SK-N-SH treated with all-trans-retinoic acid at 6 μM for 48 hours (cell line): ENCODE measurements at regions not wholly inside any gene's neighbourhood (a gene's known extent, or its start where the extent isn't known, plus 50 kb on each side); places are given as distances from the start of the nearest gene placed in this dataset.

Source experiments
- ATAC-seq: fragments of 200-7000 bp; cut with Tn5 transposase; 3 replicates; pipeline ENCODE4 v1.9.1; 2020; ENCODE audit warnings: mild to moderate bottlenecking, moderate library complexity
- BACH2 ChIP-seq: fragments of 250-450 bp; sonication (Bioruptor Pico); IDR thresholded peaks from 2 replicates; pipeline ENCODE4 v1.9.0; 2021; ENCODE audit warnings: mild to moderate bottlenecking, borderline replicate concordance
- CSDC2 ChIP-seq: fragments of 250-450 bp; sonication (Bioruptor Pico); IDR thresholded peaks from 2 replicates; pipeline ENCODE4 v1.5.0; 2020; ENCODE audit warnings: mild to moderate bottlenecking, moderate library complexity
- GLIS3 ChIP-seq: fragments of 250-450 bp; sonication (Bioruptor Pico); IDR thresholded peaks from 2 replicates; pipeline ENCODE4 v1.5.0; 2020; ENCODE audit warnings: mild to moderate bottlenecking, moderate library complexity
- ISL1 ChIP-seq: fragments of 250-450 bp; sonication (Bioruptor Pico); IDR thresholded peaks from 2 replicates; pipeline ENCODE4 v2.1.2; 2022; ENCODE audit warnings: mild to moderate bottlenecking, moderate library complexity
- OSR1 ChIP-seq: fragments of 250-450 bp; sonication (Bioruptor Pico); IDR thresholded peaks from 2 replicates; pipeline ENCODE4 v1.8.0; 2022; ENCODE audit warnings: moderate library complexity, mild to moderate bottlenecking, inconsistent platforms
- PPARA ChIP-seq: fragments of 250-450 bp; sonication (Bioruptor Pico); IDR thresholded peaks from 2 replicates; pipeline ENCODE4 v1.5.0; 2020; ENCODE audit warnings: mild to moderate bottlenecking, borderline replicate concordance
- RARB ChIP-seq: fragments of 250-450 bp; sonication (Bioruptor Pico); IDR thresholded peaks from 2 replicates; pipeline ENCODE4 v1.8.0; 2021; ENCODE audit warnings: mild to moderate bottlenecking, moderate library complexity
- TCF4 ChIP-seq: fragments of 250-450 bp; sonication (Bioruptor Pico); IDR thresholded peaks from 2 replicates; pipeline ENCODE4 v1.8.0; 2021; ENCODE audit warnings: mild to moderate bottlenecking, moderate library complexity, borderline replicate concordance
- TOX ChIP-seq: fragments of 250-450 bp; sonication (Bioruptor Pico); IDR thresholded peaks from 2 replicates; pipeline ENCODE4 v1.8.0; 2021; ENCODE audit warnings: mild to moderate bottlenecking, moderate library complexity, borderline replicate concordance
- ZC3H10 ChIP-seq: fragments of 250-450 bp; sonication (Bioruptor Pico); IDR thresholded peaks from 2 replicates; pipeline ENCODE4 v1.5.1; 2021; ENCODE audit warnings: mild to moderate bottlenecking, moderate library complexity
- ZFP3 ChIP-seq: fragments of 250-450 bp; sonication (Bioruptor Pico); IDR thresholded peaks from 2 replicates; pipeline ENCODE4 v1.5.0; 2020; ENCODE audit warnings: mild to moderate bottlenecking, moderate library complexity
- ZFP30 ChIP-seq: fragments of 450-650 bp; formaldehyde crosslinking; IDR thresholded peaks from 2 replicates; pipeline ENCODE4 v1.5.0; 2022; ENCODE audit warnings: mild to moderate bottlenecking, moderate library complexity
- ZNF8 ChIP-seq: fragments of 450-650 bp; formaldehyde crosslinking; IDR thresholded peaks from 2 replicates; pipeline ENCODE4 v1.5.0; 2020; ENCODE audit warnings: mild to moderate bottlenecking, moderate library complexity
- TF ChIP-seq, protein P1 (sequence below): fragments of 250-450 bp; sonication (Bioruptor Pico); IDR thresholded peaks from 2 replicates; pipeline ENCODE4 v1.8.0; 2021; ENCODE audit warnings: low read depth, mild to moderate bottlenecking, moderate library complexity, borderline replicate concordance
- TF ChIP-seq, protein P2 (sequence below): fragments of 250-450 bp; sonication (Bioruptor Pico); IDR thresholded peaks from 2 replicates; pipeline ENCODE4 v1.5.0; 2020; ENCODE audit warnings: mild to moderate bottlenecking, moderate library complexity
- TF ChIP-seq, protein P3 (sequence below): fragments of 250-450 bp; sonication (Bioruptor Pico); IDR thresholded peaks from 2 replicates; pipeline ENCODE4 v1.5.1; 2020; ENCODE audit warnings: low read depth, mild to moderate bottlenecking, moderate library complexity
- TF ChIP-seq, protein P4 (sequence below): fragments of 250-450 bp; sonication (Bioruptor Pico); IDR thresholded peaks from 2 replicates; pipeline ENCODE4 v1.5.1; 2021; ENCODE audit warnings: mild to moderate bottlenecking, moderate library complexity

DNA sequence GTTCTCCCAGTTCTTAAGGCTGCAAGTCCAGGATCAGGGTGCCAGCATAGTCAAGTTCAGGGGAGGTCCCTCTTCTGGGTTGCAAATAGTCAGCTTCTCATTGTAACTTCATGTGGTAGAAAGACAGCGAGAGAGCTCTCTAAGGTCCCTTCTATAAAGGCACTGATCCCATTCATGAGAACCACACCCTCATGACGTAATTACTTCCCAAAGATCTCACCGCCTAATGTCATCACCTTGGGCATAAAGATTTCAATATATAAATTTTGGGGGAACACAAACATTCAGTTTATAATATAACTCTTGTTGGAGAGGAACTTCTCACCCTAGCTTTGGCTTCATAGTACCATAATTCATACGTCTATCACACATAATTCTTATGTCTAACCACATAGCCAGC lies 203.9 kb upstream of the VLDLR start:
- ATAC-seq: no peak
- TF ChIP-seq ZFP30 (CRISPR knock-in tag) (no peak), OSR1 (CRISPR knock-in tag) (no peak), PPARA (no peak), TOX (CRISPR knock-in tag) (no peak), ZC3H10 (no peak), ZNF8 (no peak), GLIS3 (no peak), ISL1 (CRISPR knock-in tag) (no peak), CSDC2 (no peak), RARB (CRISPR knock-in tag) (no peak), ZFP3 (no peak)
- TF ChIP-seq, protein P1, sequence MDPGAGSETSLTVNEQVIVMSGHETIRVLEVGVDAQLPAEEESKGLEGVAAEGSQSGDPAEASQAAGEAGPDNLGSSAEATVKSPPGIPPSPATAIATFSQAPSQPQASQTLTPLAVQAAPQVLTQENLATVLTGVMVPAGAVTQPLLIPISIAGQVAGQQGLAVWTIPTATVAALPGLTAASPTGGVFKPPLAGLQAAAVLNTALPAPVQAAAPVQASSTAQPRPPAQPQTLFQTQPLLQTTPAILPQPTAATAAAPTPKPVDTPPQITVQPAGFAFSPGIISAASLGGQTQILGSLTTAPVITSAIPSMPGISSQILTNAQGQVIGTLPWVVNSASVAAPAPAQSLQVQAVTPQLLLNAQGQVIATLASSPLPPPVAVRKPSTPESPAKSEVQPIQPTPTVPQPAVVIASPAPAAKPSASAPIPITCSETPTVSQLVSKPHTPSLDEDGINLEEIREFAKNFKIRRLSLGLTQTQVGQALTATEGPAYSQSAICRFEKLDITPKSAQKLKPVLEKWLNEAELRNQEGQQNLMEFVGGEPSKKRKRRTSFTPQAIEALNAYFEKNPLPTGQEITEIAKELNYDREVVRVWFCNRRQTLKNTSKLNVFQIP: no peak
- TF ChIP-seq, protein P2, sequence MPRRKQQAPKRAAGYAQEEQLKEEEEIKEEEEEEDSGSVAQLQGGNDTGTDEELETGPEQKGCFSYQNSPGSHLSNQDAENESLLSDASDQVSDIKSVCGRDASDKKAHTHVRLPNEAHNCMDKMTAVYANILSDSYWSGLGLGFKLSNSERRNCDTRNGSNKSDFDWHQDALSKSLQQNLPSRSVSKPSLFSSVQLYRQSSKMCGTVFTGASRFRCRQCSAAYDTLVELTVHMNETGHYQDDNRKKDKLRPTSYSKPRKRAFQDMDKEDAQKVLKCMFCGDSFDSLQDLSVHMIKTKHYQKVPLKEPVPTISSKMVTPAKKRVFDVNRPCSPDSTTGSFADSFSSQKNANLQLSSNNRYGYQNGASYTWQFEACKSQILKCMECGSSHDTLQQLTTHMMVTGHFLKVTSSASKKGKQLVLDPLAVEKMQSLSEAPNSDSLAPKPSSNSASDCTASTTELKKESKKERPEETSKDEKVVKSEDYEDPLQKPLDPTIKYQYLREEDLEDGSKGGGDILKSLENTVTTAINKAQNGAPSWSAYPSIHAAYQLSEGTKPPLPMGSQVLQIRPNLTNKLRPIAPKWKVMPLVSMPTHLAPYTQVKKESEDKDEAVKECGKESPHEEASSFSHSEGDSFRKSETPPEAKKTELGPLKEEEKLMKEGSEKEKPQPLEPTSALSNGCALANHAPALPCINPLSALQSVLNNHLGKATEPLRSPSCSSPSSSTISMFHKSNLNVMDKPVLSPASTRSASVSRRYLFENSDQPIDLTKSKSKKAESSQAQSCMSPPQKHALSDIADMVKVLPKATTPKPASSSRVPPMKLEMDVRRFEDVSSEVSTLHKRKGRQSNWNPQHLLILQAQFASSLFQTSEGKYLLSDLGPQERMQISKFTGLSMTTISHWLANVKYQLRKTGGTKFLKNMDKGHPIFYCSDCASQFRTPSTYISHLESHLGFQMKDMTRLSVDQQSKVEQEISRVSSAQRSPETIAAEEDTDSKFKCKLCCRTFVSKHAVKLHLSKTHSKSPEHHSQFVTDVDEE (CRISPR knock-in tag): no peak
- TF ChIP-seq, protein P3, sequence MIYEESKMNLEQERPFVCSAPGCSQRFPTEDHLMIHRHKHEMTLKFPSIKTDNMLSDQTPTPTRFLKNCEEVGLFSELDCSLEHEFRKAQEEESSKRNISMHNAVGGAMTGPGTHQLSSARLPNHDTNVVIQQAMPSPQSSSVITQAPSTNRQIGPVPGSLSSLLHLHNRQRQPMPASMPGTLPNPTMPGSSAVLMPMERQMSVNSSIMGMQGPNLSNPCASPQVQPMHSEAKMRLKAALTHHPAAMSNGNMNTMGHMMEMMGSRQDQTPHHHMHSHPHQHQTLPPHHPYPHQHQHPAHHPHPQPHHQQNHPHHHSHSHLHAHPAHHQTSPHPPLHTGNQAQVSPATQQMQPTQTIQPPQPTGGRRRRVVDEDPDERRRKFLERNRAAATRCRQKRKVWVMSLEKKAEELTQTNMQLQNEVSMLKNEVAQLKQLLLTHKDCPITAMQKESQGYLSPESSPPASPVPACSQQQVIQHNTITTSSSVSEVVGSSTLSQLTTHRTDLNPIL: no peak
- TF ChIP-seq, protein P4, sequence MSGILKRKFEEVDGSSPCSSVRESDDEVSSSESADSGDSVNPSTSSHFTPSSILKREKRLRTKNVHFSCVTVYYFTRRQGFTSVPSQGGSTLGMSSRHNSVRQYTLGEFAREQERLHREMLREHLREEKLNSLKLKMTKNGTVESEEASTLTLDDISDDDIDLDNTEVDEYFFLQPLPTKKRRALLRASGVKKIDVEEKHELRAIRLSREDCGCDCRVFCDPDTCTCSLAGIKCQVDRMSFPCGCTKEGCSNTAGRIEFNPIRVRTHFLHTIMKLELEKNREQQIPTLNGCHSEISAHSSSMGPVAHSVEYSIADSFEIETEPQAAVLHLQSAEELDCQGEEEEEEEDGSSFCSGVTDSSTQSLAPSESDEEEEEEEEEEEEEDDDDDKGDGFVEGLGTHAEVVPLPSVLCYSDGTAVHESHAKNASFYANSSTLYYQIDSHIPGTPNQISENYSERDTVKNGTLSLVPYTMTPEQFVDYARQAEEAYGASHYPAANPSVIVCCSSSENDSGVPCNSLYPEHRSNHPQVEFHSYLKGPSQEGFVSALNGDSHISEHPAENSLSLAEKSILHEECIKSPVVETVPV (CRISPR knock-in tag): no peak
- TF ChIP-seq, all 23 proteins: peak for 0

DNA sequence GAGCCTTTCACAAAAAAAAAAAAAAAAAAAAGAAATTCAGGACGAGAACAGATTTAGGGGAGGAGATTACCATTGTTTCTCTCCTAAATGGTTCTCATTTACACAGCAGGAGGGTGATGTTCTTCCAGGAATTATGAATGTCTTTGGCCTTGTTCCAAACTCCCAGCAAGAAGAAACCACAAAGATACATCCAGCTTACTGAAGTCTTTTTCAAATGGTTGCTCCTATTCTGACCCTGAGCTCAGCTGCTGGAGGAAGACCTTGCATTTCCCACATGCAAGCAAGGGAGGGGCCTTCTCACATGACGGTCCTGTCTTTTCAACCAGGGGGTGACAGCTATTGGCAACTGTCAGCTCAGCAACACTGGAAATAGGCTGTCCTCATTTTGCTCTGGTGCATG lies 203.0 kb upstream of the VLDLR start:
- ATAC-seq: no peak
- no peak for TF ChIP-seq RARB (CRISPR knock-in tag)
- TF ChIP-seq ZFP3: no peak
- no peak for TF ChIP-seq ZC3H10
- TF ChIP-seq TOX (CRISPR knock-in tag): no peak

DNA sequence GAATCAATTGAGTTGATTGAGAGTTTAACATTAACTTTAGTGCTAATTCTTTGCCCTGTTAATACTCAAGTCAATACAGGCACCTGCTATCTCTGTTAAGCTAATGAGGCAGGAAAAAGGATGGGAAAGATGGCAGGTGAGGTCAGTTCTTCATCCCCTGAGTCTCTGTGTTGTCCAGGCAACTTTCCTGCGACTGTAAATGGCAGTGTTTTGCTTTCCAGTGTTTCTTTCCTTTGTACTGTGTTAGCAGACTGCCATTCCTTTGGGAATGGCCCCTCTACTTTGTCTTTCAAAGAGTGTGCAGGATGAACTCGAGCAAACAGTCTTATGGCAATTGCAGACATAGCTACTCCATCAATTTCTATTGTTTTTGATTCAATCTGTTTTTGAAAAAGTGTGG lies 202.2 kb upstream of the VLDLR start:
- TF ChIP-seq BACH2 (CRISPR knock-in tag): no peak
- no peak for TF ChIP-seq PPARA
- TF ChIP-seq GLIS3: no peak
- TF ChIP-seq, protein P3: no peak
- no peak for TF ChIP-seq ZC3H10
- TF ChIP-seq, protein P1: no peak
- ATAC-seq: no peak

DNA sequence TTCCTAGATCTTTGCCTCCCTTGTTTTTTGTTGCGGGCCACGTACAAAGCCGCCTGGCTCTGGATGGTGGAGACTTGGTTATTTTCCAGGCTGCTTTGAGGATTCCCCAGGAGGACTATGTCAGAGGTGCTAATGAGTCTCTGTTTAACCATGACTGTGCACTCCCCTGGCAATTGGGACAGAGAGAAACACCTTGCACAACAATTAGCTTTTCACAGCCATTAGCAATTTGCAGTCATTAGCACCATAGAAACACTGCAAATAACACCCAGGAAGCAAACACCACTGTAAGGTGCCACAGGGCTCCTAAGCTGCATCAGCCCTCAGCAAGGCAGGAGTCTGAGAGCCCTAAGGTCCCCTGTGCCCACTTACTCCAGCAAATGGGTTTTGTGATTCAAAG lies 201.0 kb upstream of the VLDLR start:
- TF ChIP-seq ZFP3 (no peak), ISL1 (CRISPR knock-in tag) (no peak), TCF4 (CRISPR knock-in tag) (no peak), RARB (CRISPR knock-in tag) (no peak), CSDC2 (no peak)
- TF ChIP-seq, protein P2 (CRISPR knock-in tag): no peak
- TF ChIP-seq, protein P4 (CRISPR knock-in tag): no peak
- TF ChIP-seq, all 23 proteins: peak for 0
- no peak for ATAC-seq
